Muscle of leg (tissue), 3 donors: ENCODE measurements at regions not wholly inside any gene's neighbourhood (a gene's known extent, or its start where the extent isn't known, plus 50 kb on each side); places are given as distances from the start of the nearest gene placed in this dataset.

Experiments
- DNase-seq: peaks from one replicate; pipeline ENCODE4 v3.0.0; 2013
- H3K27ac ChIP-seq: one replicate; pipeline ENCODE4 v1.5.1; 2013; ENCODE audit warnings: mild to moderate bottlenecking, low read length, control low read depth
- H3K27me3 ChIP-seq: one replicate; pipeline ENCODE4 v1.6.1; 2013; ENCODE audit warnings: low read length; ENCODE audit not compliant: control insufficient read depth, insufficient read depth
- H3K36me3 ChIP-seq: one replicate; pipeline ENCODE4 v1.6.1; 2013; ENCODE audit warnings: low read length; ENCODE audit not compliant: control insufficient read depth, insufficient read depth
- H3K4me1 ChIP-seq: one replicate; pipeline ENCODE4 v1.6.1; 2013; ENCODE audit warnings: low read length; ENCODE audit not compliant: control insufficient read depth, insufficient read depth
- H3K4me3 ChIP-seq: one replicate; pipeline ENCODE4 v1.5.1; 2013; ENCODE audit warnings: low read length, control low read depth
- H3K9me3 ChIP-seq: replicated peaks from 2 replicates; pipeline ENCODE4 v1.6.1; 2013; ENCODE audit warnings: low read depth, low read length; ENCODE audit not compliant: control insufficient read depth
- WGBS: methylation state at CpG from one replicate; pipeline ENCODE4 v1.1.5; 2013; ENCODE audit warnings: missing lambda C conversion rate; ENCODE audit not compliant: insufficient coverage; 5-methylcytosine and 5-hydroxymethylcytosine counted together

DNA sequence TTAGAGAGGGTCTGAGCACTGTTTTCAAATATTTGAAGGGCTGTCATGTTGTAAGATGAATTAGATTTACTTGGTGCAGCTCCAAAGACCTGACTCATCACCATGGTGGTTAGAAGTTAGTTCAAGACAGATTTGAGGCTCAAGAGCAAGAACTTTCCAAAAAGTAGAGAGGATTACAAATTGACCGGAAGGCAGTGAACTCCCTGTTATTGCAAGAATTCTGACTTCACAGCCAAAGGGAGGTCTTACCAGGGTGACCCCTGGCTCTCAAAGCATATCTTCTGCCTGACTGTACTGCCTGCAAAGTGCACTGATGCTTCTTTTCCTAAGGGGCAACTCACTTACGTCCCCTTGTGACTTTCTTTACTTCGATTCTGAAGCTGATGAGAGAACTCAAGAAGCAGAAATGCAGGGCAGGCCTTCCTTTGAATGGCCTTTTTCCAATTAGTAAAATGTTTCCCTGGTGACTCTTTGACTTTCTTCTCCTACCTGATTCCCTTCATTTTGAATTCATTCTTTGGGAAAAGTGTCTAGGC, 86.4 kb downstream of the NAV1 start:
- H3K27me3 ChIP-seq: no peaks in the 10 kb centered on the region
- H3K27ac ChIP-seq: no peak overlapping the region
- DNase-seq: no peak
- 31% methylated on average over 2 of the region's 3 CpGs for WGBS
- H3K36me3 ChIP-seq: peaks cover 26% of the 10 kb centered on the region
- no peak overlapping the region for H3K4me3 ChIP-seq
- H3K4me1 ChIP-seq: peaks cover 9% of the 10 kb centered on the region
- no peaks in the 10 kb centered on the region for H3K9me3 ChIP-seq

DNA sequence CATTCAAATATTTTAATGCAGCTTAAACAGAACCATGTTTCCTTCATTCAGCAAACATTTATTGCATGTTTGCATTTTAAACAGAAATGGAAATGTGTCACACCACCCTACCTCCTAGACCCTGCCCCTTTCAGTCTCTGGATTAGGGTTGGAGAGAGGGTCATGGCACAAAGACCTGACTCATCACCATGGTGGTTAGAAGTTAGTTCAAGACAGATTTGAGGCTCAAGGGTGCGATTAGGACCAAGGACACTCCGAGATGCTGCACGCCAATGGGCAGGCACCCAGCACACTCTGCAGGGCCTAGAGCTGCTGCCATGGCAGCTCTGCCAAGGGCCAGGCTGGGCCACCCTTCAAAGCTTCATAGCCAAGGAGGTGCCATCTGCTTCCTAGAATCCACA, 86.9 kb downstream of the NAV1 start:
- no peak for DNase-seq
- H3K4me3 ChIP-seq: no peak overlapping the region
- H3K4me1 ChIP-seq: peaks cover 12% of the 10 kb centered on the region
- 92% methylated on average over 3 of the region's 3 CpGs for WGBS
- no peaks in the 10 kb centered on the region for H3K9me3 ChIP-seq
- H3K27ac ChIP-seq: no peak overlapping the region
- H3K36me3 ChIP-seq: peaks cover 30% of the 10 kb centered on the region
- H3K27me3 ChIP-seq: no peaks in the 10 kb centered on the region

DNA sequence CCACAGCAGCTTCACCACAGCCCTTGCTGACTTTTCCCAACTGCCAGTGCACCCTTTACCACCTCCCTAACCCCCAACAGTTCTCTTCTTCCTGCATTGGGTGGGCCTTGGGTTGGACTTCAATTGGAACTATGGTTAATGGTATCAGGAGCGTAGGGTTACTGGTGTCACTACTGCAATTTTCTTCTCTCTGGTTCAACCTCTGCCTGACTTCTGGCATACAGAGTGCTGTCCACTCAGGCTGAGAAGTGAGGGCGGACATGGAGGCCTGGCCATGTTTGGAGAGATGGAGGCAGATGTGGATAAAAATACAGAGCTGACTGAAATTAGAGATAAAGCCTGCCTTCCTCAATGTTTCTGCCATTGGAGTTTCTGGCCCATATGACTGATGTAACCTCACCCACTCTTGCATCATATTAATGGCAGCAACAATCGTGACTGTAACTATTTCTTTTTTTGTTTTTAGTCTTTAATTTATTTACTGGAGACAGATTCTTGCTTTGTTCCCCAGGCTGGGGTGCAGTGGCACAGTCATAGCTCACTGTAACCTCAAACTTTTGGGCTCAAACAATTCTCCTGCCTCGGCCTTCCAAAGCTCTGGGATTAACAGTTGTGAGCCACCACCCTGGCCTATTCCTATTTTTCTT, 87.8 kb downstream of the NAV1 start:
- Histone ChIP-seq H3K9me3 (no peaks in the 10 kb centered on the region), H3K27me3 (no peaks in the 10 kb centered on the region), H3K27ac (no peak overlapping the region), H3K4me3 (no peak overlapping the region), H3K4me1 (peaks cover 13% of the 10 kb centered on the region), H3K36me3 (peaks cover 31% of the 10 kb centered on the region)
- WGBS: 92% methylated on average over 1 of the region's 4 CpGs
- no peak for DNase-seq

DNA sequence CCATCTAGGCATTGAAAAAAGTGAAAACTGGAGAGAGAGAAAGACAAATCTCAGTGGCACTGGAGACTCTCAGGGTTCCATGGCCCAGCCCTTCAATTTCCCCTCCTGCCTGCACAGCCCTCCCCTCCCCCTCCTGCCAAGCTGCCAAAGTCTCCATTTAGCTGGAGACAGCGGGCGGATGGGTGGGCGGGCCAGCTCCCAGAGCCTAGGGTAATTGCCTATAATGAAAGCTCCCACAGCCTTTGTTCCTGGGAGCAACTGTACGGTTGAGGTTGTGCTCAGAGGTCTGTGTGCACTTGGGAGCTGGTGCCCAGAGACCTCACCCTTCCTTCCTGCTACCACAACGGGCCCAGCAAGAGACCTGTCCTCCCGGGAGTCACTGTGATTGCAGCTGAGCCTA, 89.6 kb downstream of the NAV1 start:
- no peaks in the 10 kb centered on the region for H3K27me3 ChIP-seq
- H3K9me3 ChIP-seq: no peaks in the 10 kb centered on the region
- H3K4me3 ChIP-seq: no peak overlapping the region
- no peak overlapping the region for H3K27ac ChIP-seq
- no peak for DNase-seq
- peaks cover 14% of the 10 kb centered on the region for H3K4me1 ChIP-seq
- H3K36me3 ChIP-seq: peaks cover 32% of the 10 kb centered on the region
- WGBS: 0% methylated on average over 1 of the region's 6 CpGs

DNA sequence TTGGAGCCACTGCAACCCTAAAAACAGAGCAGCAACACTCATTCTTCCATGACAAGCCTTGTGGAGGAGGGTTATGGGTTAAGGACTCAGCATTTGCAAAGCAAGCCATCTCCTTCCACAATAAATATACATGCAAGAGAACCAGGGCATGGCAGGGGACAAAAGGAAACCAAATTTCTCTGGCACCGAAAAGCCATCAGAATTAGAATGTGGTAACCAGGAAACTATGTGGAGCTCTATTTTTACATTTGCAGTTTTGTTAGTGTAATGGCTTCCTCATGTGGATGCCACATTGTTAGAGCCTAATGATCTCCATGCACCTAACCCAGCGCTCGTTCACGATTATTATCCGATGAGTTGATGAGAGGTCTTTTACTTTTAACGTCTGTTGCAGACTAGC, 91.7 kb downstream of the NAV1 start:
- Histone ChIP-seq H3K9me3 (no peaks in the 10 kb centered on the region), H3K4me1 (peaks cover 19% of the 10 kb centered on the region), H3K27ac (no peak overlapping the region), H3K4me3 (no peak overlapping the region), H3K36me3 (peaks cover 29% of the 10 kb centered on the region), H3K27me3 (no peaks in the 10 kb centered on the region)
- DNase-seq: no peak
- WGBS: 35% methylated on average over 2 of the region's 6 CpGs

DNA sequence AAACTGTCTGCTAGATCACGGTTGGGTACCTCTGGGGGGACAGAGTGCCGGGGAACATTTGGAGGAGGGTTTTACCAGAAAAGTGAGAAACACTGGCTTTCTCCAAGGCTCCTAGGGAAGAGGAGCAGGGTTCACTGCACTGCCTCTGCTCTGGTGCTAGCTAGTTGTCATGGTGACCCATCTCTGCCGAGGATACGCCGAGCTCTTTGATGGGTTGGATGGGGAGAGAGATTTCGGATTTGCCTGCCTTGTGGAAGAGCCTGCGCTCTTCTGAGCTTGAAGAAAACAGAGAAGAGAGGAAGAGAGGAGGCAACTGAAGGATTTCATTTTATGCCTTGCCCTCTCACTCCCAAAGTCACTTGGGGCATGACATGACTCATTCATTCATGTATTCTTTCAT, 92.1 kb downstream of the NAV1 start:
- no peak for DNase-seq
- Histone ChIP-seq H3K9me3 (no peaks in the 10 kb centered on the region), H3K27me3 (no peaks in the 10 kb centered on the region), H3K36me3 (peaks cover 29% of the 10 kb centered on the region), H3K4me3 (no peak overlapping the region), H3K27ac (no peak overlapping the region), H3K4me1 (peaks cover 21% of the 10 kb centered on the region)
- WGBS: 62% methylated on average over 7 of the region's 7 CpGs

DNA sequence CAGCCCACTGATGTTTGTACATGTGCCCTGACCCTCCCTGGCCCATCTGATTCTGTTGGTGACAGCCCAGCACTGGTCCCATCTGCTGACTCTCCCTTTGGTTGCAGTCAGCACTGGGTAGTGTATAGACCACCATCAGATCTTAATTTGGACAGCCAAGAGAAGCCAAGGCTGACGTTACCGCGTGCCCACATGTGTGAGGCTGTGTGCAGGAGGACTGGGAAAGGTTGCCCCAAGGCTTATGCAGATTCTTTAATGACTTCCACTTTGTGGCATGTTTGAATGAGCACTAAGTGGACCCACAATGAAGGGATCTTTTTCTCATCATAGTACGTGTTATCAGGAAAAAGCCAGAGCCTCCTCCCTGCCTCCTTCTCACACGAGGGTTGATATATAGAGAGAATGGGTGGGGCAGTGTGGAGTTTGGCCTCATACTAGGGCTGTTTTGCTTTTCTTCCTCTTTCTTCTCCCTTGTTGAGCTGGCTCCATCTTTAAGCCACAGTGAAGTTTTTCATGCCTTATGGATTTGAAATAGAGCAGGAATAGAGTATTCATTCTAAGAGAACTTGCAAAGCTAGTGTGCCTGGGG, 93.5 kb downstream of the NAV1 start:
- H3K27me3 ChIP-seq: no peaks in the 10 kb centered on the region
- peaks cover 31% of the 10 kb centered on the region for H3K4me1 ChIP-seq

DNA sequence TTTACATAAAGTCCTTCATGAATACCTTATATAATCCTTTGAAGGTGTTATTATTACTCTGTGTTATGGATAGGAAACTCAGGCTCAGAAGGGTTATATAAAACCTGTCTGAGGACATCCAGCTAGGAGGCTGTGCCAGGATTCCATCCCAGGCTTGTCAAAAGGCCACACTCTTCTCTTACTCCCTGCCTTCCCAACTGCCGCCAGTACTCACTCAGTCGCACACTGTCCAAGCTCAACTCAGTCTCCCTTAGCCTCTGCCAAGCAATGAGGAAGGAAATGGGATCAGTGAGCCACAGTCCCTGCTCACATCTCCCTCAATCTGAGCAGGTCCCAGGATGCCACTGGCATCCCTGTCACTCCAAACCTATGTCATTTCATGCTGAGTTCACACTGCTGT, 94.4 kb downstream of the NAV1 start:
- Histone ChIP-seq H3K27ac (no peak overlapping the region), H3K4me3 (no peak overlapping the region), H3K36me3 (peaks cover 27% of the 10 kb centered on the region), H3K4me1 (peaks cover 38% of the 10 kb centered on the region), H3K9me3 (no peaks in the 10 kb centered on the region), H3K27me3 (no peaks in the 10 kb centered on the region)
- 46% methylated on average over 2 of the region's 2 CpGs for WGBS
- DNase-seq: no peak

More for the DNA sequence above, 93.5 kb downstream of the NAV1 start:
- Histone ChIP-seq H3K27ac (no peak overlapping the region), H3K4me3 (no peak overlapping the region), H3K36me3 (peaks cover 27% of the 10 kb centered on the region), H3K9me3 (no peaks in the 10 kb centered on the region)
- whole genome bisulfite sequencing: 100% methylated on average over 2 of the region's 5 CpGs
- no peak for DNase-seq

DNA sequence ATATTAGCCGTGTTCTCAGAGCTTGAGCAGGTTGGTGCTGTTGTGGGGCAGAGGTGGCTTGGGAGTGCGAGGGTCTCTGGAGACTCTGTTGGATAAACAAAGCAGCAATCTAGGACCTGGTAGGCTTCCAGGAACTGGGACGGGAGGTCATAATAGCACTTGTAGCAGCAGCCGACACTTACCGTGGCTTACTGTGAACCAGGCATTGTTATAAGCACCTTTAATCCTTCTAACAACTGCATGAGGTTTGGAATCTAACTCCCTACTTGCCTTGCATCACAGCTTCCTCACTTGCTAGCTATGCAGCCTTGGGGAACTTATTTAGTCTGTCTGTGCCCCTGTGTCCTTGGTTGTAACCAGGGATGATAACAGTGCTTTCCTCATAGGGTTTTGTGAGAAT, 94.9 kb downstream of the NAV1 start:
- no peak for DNase-seq
- 65% methylated on average over 4 of the region's 5 CpGs for WGBS
- peaks cover 27% of the 10 kb centered on the region for H3K36me3 ChIP-seq
- H3K9me3 ChIP-seq: no peaks in the 10 kb centered on the region
- peaks cover 38% of the 10 kb centered on the region for H3K4me1 ChIP-seq
- H3K27ac ChIP-seq: no peak overlapping the region
- H3K4me3 ChIP-seq: no peak overlapping the region
- H3K27me3 ChIP-seq: no peaks in the 10 kb centered on the region

DNA sequence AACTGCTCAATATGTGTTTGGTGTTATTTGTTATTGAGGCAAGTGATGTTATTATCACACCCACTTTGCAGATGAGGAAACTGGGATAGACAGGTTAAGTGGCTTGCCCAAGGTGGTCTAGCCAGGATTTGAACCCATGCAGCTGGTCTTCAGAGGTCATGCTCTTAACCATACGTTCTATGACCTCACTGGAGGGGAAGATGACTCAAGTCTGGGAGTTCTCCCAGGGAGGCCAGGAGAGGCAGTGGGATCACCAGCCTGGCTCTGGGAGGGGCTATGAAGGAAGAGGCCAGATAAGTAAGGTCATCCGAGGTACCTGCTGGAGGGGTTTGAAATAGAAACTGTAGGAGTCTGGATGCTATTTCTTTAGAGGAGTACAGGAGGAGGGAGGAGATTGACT, 95.3 kb downstream of the NAV1 start:
- no peak overlapping the region for H3K4me3 ChIP-seq
- H3K27ac ChIP-seq: no peak overlapping the region
- 50% methylated on average over 1 of the region's 2 CpGs for WGBS
- DNase-seq: no peak
- H3K36me3 ChIP-seq: peaks cover 25% of the 10 kb centered on the region
- H3K27me3 ChIP-seq: no peaks in the 10 kb centered on the region
- no peaks in the 10 kb centered on the region for H3K9me3 ChIP-seq
- H3K4me1 ChIP-seq: peaks cover 41% of the 10 kb centered on the region
